ENCODE measurements at regions not wholly inside any gene's neighbourhood (a gene's known extent, or its start where the extent isn't known, plus 50 kb on each side); places are given as distances from the start of the nearest gene placed in this dataset.

- TF ChIP-seq EZH2 (IDR thresholded peaks at IDR 0.05) (no peak), CTCF (IDR thresholded peaks at IDR 0.05) (no peak)
Observed at GRCh38 chr15:77807611-77808010, 174.9 kb upstream of the LINGO1 start.

All from neural progenitor cell (in vitro differentiated cells).